Inferior parietal cortex (tissue), 1 donor: ENCODE measurements at regions not wholly inside any gene's neighbourhood (a gene's known extent, or its start where the extent isn't known, plus 50 kb on each side); places are given as distances from the start of the nearest gene placed in this dataset.
"Not testable (repeated sequence)": the region's sequence is repeated elsewhere in the genome, so short reads cannot be mapped to it uniquely, and the experiment has no call there.

Source experiments
- DNase-seq: peaks from one replicate; pipeline ENCODE4 v3.0.0-alpha.2; 2016; ENCODE audit errors: extremely low spot score

- no peak for DNase-seq
Observed at GRCh38 chr13:99738626-99739025, 232.9 kb downstream of the ZIC5 start.

- DNase-seq, result no peak
Observed at GRCh38 chr13:99737481-99738245, 233.9 kb downstream of the ZIC5 start.

GRCh38 chr13:99736541-99736940 is 235.0 kb downstream of the ZIC5 start:
- DNase-seq, result no peak

- no peak for DNase-seq
Observed at GRCh38 chr13:99734013-99734693, 232.9 kb downstream of the TM9SF2 start.

- DNase-seq, result no peak
Observed at GRCh38 chr13:99733346-99733745, 232.1 kb downstream of the TM9SF2 start.

GRCh38 chr13:99731747-99732146 is 230.5 kb downstream of the TM9SF2 start:
- no peak for DNase-seq

- no peak for DNase-seq
Observed at GRCh38 chr13:99730403-99730802, 229.1 kb downstream of the TM9SF2 start.

GRCh38 chr13:99729745-99730144 is 228.5 kb downstream of the TM9SF2 start:
- DNase-seq, result no peak

GRCh38 chr13:99727651-99728050 is 226.4 kb downstream of the TM9SF2 start:
- not testable (repeated sequence) for DNase-seq

GRCh38 chr13:99726282-99726894 is 225.1 kb downstream of the TM9SF2 start:
- no peak for DNase-seq

GRCh38 chr13:99725644-99726043 is 224.4 kb downstream of the TM9SF2 start:
- no peak for DNase-seq

GRCh38 chr13:99724633-99725517 is 223.6 kb downstream of the TM9SF2 start:
- DNase-seq, result no peak

- no peak for DNase-seq
Observed at GRCh38 chr13:99723878-99724277, 222.6 kb downstream of the TM9SF2 start.

GRCh38 chr13:99722931-99723330 is 221.7 kb downstream of the TM9SF2 start:
- no peak for DNase-seq

- no peak for DNase-seq
Observed at GRCh38 chr13:99722338-99722818, 221.1 kb downstream of the TM9SF2 start.

GRCh38 chr13:99721606-99722337 is 220.5 kb downstream of the TM9SF2 start:
- no peak for DNase-seq

- DNase-seq, result no peak
Observed at GRCh38 chr13:99717959-99718674, 216.8 kb downstream of the TM9SF2 start.

- DNase-seq, result no peak
Observed at GRCh38 chr13:99709134-99709533, 207.9 kb downstream of the TM9SF2 start.

GRCh38 chr13:99704390-99704789 is 203.1 kb downstream of the TM9SF2 start:
- DNase-seq, result no peak

GRCh38 chr13:99703908-99704307 is 202.6 kb downstream of the TM9SF2 start:
- no peak for DNase-seq
